HFF-Myc (cell line): ENCODE measurements at regions not wholly inside any gene's neighbourhood (a gene's known extent, or its start where the extent isn't known, plus 50 kb on each side); places are given as distances from the start of the nearest gene placed in this dataset.
"Not testable (repeated sequence)": the region's sequence is repeated elsewhere in the genome, so short reads cannot be mapped to it uniquely, and the experiment has no call there.

Experiments
- DNase-seq: peaks from one replicate; pipeline ENCODE4 v3.0.0-alpha.2; 2011; ENCODE audit warnings: low read depth; ENCODE audit errors: extremely low read depth
- H3K4me3 ChIP-seq: replicated peaks from 2 replicates; pipeline ENCODE4 v1.5.1; 2011; ENCODE audit warnings: low read depth, mild to moderate bottlenecking, control low read depth, low read length
- CTCF ChIP-seq: IDR thresholded peaks from 2 replicates; pipeline ENCODE4 v1.5.1; 2012; ENCODE audit warnings: mild to moderate bottlenecking, low read depth, low read length, control low read depth; ENCODE audit errors: missing control alignments

DNA sequence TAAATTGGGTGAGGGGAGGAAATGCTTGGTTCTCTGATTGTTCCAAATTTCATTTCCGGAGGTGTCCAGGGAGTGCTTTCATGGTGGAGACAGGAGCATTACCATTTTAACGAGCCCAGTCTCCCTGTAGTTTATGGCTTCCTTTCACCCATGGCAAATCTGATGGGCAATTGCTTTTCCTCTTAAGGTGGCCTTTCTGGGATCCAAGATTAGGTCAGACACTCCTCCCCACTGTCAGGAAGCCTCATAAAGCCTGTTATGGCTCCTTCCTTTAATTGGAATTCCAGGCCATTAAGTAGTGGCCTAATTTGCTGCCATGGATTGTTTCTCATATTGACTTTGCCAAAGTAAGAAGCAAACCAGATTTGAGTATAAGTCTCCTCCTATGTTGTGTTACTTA is 157.8 kb downstream of the PDCD6IP start:
- TF ChIP-seq CTCF: no peak
- H3K4me3 ChIP-seq: no peak overlapping the region
- no peak for DNase-seq

DNA sequence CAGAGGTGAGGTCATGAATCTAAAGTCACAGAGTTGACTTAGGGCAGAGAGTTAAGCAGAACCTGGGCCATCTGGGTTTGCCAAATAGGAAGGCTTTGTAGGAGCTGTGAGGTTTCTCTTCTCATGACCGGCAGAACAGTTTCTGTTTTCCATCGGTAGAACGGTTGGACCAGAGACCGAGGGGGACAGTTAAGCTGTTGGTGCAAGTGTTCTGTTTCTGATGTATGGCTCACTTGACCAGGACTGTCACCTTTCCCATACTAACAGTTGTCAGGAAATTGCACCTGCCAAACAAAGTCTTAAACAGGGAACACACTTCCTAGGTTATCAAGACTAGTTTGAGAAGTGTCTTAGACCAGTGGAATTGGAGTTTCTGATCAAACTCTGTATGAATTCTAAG is 158.3 kb downstream of the PDCD6IP start:
- DNase-seq: no peak
- no peak overlapping the region for H3K4me3 ChIP-seq
- no peak for TF ChIP-seq CTCF

- no peak for TF ChIP-seq CTCF
- no peak for DNase-seq
- H3K4me3 ChIP-seq: no peak overlapping the region
Measured at GRCh38 chr3:33957176-33957575, 158.7 kb downstream of the PDCD6IP start.

GRCh38 chr3:33958661-33959060 is 160.2 kb downstream of the PDCD6IP start:
- H3K4me3 ChIP-seq: no peak overlapping the region
- no peak for DNase-seq
- no peak for TF ChIP-seq CTCF

GRCh38 chr3:33962396-33962795 is 164.0 kb downstream of the PDCD6IP start:
- TF ChIP-seq CTCF: no peak
- no peak for DNase-seq
- H3K4me3 ChIP-seq: no peak overlapping the region

- H3K4me3 ChIP-seq, DNase-seq: not testable (repeated sequence)
Measured at GRCh38 chr3:33970180-33970579, 171.8 kb downstream of the PDCD6IP start.

- no peak overlapping the region for H3K4me3 ChIP-seq
- no peak for TF ChIP-seq CTCF
- DNase-seq: no peak
Measured at GRCh38 chr3:33971055-33971454, 172.6 kb downstream of the PDCD6IP start.
